ENCODE measurements at regions not wholly inside any gene's neighbourhood (a gene's known extent, or its start where the extent isn't known, plus 50 kb on each side); places are given as distances from the start of the nearest gene placed in this dataset.
"Not testable (repeated sequence)": the region's sequence is repeated elsewhere in the genome, so short reads cannot be mapped to it uniquely, and the experiment has no call there.

GRCh38 chr22:48499456-48500425 is 1327.9 kb downstream of the BRD1 start:
- no peak for DNase-seq (ENCODE audit: low read depth in 2 of 2)

DNA sequence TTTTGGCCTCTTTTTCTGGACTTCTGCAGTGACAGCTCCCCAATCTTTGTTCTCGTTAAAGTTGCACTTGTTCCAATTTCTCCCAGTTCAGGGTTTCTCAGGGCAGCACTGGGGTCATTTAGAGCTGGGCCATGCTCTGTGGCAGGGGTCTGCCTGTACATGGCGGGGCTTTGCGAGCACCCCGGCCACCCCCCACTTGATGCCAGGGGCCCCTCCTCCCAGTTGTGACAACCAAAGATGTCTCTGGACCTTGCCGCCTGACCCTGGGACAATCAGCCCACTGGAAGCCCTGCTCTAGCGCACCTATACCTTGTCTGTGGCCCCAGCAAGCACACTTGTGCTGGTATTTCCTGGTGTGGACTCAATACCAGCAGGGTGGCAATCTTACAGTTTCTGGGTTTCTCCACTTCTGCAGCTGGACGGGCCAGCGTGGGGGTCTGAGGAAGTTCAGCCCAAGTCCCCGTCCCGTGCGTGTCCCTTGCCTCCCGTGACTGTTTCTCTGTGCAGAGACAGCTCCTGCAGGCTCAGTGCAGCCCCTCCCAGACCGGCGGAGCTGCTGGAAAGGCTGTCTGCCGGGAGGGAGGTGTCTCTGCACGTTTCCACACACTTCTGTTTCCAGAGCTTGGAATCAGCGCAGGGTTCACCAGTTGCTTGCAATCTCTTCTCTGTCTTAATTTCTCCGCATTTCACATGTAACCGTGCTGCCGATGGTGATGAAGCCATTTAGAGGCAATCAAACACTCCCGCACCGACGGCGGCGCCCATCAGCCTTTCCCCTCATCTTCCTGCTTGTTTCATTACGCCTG is 1328.9 kb downstream of the BRD1 start:
- no peak for DNase-seq (ENCODE audit: low read depth in 2 of 2)

GRCh38 chr22:48497743-48498520 is 1329.7 kb downstream of the BRD1 start:
- not testable (repeated sequence) for DNase-seq (ENCODE audit: low read depth in 2 of 2)

GRCh38 chr22:48496987-48497650 is 1330.6 kb downstream of the BRD1 start:
- no peak for DNase-seq (ENCODE audit: low read depth in 2 of 2)

DNA sequence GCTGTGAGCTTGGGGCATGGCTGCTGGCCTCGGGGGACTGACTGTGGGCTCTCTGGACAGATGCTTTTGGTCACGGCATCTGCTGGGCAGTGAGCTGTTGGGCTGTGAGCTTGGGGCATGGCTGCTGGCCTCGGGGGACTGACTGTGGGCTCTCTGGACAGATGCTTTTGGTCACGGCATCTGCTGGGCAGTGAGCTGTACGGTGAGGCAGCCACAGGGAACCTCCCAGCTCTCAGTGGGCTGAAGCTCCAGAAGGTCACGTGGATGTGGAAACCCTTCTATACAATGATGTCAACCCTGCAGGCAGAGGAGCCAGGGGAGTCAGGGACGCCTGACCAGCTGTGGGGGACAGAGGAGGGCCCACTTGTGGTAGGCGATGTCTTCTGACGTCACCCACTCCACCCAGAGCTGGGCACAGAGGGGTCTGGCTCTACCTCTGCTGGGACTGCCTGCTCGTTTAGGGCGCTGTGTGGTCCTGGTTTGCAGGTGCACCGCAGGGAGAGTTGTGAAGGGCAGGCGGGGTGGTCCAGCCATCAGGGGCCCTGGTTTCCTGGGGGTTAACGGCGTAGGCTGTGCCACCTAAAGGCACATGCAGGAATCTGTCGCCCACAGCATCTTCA is 1331.3 kb downstream of the BRD1 start:
- no peak for DNase-seq (ENCODE audit: low read depth in 2 of 2)

DNA sequence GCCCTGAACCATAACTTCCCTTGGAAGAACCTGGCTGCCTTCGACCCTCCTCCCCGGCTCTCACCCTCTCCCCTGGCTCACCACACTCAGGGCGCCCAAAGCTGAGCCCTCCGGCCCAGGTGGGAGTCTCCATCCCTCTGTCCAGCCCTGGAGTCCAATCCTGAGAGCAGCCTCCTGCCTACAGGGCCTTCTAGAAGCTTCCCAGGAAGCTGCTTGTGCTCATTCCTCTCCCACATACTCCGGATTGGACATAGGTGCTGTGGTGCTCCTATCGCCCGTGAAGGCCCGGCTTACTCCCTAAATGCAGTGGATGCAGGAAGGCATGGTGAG is 1332.0 kb downstream of the BRD1 start:
- DNase-seq (ENCODE audit: low read depth in 2 of 2) = no peak

DNA sequence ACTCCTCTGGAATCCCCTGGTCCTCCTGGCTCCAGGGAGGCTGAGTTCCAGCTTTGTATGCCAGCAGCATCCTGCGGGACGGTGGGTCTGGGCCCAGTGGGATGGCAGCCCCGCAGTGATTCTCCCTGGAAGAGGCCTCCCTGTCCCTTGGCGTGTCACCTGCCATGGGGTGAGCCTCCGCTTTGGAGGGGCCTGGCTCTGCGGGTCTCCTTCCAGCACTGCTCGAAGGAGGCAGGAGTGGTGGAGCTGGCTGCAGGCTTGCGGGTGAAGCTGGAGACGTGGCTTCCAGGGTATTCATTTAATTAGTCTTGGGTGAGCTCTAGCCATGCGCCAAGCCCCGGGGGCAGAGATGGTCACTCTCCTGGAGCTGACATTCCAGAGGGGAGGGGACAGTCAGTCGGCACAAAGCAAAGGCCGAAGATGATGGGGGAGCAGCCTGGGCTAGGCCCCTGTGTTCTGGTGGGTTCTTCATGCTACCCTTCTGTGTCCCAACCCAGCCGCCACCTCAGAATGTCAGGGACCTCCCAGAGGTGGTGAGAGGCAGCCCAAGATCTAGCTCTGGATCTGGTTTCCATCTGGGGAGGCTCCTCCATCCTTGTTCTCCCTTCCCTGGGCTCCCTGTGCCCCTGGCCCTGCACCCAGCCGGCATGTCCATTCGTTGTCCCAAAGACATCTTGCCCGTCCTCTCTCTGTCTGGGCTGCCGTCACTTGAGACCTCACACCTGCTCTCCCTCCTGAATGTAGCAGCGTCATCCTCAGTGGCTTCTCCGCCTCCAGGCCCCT is 1332.5 kb downstream of the BRD1 start:
- no peak for DNase-seq (ENCODE audit: low read depth in 2 of 2)

GRCh38 chr22:48494256-48494967 is 1333.3 kb downstream of the BRD1 start:
- DNase-seq (ENCODE audit: low read depth in 2 of 2) = no peak

- DNase-seq (ENCODE audit: low read depth in 2 of 2) = no peak
These were observed 1333.9 kb downstream of the BRD1 start for GRCh38 chr22:48493733-48494132.

- DNase-seq (ENCODE audit: low read depth in 2 of 2) = no peak
These were observed 1335.0 kb downstream of the BRD1 start for GRCh38 chr22:48492366-48493320.

DNA sequence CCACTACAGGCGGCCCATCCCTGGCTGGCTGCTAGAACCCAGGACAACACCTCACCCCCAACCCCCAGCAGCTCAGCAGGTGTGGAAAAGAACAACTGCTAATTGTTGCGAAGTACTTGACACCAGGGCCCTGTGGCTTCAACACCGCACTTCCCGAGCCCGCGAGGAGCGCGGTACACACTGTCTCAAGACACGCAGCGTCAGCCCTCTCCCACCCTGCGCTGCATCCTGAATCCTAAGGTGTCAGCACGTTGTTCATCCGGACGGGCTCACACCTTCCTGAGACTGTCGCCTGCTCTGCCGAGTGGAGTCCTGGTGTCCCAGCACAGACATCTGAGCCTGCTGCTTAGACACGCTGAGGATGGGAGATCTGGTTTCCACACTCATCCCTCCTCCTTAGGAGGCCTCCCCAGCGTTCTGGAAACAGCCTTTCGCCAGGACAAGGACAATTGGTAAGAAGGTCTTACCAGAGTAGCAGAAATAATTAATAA is 1336.2 kb downstream of the BRD1 start:
- DNase-seq (ENCODE audit: low read depth in 2 of 2) = no peak

- DNase-seq (ENCODE audit: low read depth in 2 of 2) = no peak
These were observed 1336.9 kb downstream of the BRD1 start for GRCh38 chr22:48490500-48491411.

DNA sequence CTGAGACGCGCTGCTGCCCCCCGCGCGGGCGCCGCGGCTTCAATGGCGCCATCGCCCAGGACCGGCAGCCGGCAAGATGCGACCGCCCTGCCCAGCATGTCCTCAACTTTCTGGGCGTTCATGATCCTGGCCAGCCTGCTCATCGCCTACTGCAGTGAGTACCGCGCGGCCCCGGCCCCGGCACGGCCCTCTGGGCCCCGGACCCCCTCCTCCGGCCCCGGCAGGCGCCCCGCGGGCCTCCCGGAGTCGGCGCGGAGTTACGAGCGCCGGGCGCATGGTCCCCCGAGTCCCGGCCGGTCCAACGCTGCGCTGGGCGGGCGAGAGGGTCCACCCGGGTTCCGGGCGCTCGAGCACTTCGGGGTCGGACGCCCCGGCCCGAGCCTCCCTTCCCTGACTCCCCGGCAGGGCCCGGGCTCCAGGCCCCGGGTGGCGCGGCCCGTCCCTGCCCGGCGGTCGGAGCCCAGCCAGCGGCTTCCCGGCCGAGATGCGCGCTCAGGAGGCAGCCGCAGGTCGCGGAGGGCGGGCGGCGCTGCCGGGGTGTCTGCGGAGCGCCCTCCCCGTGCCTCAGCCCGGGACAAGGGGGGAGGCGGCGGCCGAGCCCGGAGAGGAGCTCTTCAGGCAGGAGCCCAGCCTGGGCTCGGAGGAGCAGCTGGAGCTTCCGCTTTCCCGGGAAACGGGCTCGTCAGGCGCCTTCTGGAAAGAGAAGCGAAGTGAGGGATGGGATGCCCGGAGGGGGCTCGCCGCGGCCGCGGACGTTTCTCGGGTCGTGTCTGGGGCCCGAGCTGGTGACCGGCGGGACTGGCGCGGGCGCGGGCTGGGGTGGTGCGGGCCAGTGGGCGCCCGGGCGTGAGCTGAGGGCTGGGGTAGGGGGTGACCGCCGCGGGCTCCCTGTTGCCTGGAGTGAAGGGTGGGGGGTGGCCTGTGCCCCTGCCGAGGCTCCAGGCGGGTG is 1337.8 kb downstream of the BRD1 start:
- DNase-seq (ENCODE audit: low read depth in 2 of 2) = no peak

- no peak for DNase-seq (ENCODE audit: low read depth in 2 of 2)
These were observed 1338.8 kb downstream of the BRD1 start for GRCh38 chr22:48488611-48489511.

- no peak for DNase-seq (ENCODE audit: low read depth in 2 of 2)
These were observed 1339.5 kb downstream of the BRD1 start for GRCh38 chr22:48488149-48488551.
